Heart left ventricle (tissue), 13 donors: ENCODE measurements at regions not wholly inside any gene's neighbourhood (a gene's known extent, or its start where the extent isn't known, plus 50 kb on each side); places are given as distances from the start of the nearest gene placed in this dataset.

Experiments
- CTCF ChIP-seq, 12 donors: fragments of 200-600 bp; sonication (generic) in 4 of 12; IDR thresholded peaks; one replicate each; pipeline versions ENCODE4 v1.5.0 to v1.8.0; 2018 to 2022; ENCODE audit warnings: antibody characterized with exemption in 12 of 12, mild to moderate bottlenecking in 5 of 12
- POLR2A ChIP-seq, 2 donors: fragments of 450-650 bp; IDR thresholded peaks; one replicate each; pipeline ENCODE4 v1.6.1; 2017; ENCODE audit warnings: antibody characterized with exemption in 2 of 2, mild to moderate bottlenecking in 2 of 2, moderate library complexity in 2 of 2
- donor health status: ischemic (EF 13 %, LVEDD 7.1; RV severe dilation, severe dysfunction).
- donor health status: DM: no; HTN: yes; CAD: no.
- donor health status: DM: no; HTN: no; CAD: no.
- donor health status: ischemic (EF 25% LVEDD 6.9; RV normal size, moderate dysfunction).
- donor health status: ischemic (EF 25% LVEDD 5.7; RV mildly dilated, moderate dysfunction).
- donor health status: ischemic (EF 35%, LVEDD 5.7; RV mildly dilated, moderate dysfunction).
- donor health status: nonischemic (EF 11% LVEDD 7.7; RV severe dilation, severe dysfunction).
- donor health status: DM: yes; HTN: yes; CAD: no.
- donor health status: PGD.
- donor health status: ischemic (EF 29% LVEDD 5.4; RV normal size, mild dysfunction).
- donor health status: nonischemic (EF 23%, LVEDD 6.1; RV moderate dilation, normal function).

- TF ChIP-seq POLR2A (IDR thresholded peaks at IDR 0.05) (no peak), CTCF (IDR thresholded peaks at IDR 0.05) (no peak)
Measured at GRCh38 chr2:20516646-20517341, 69.9 kb downstream of the RHOB start.
